ENCODE measurements at regions not wholly inside any gene's neighbourhood (a gene's known extent, or its start where the extent isn't known, plus 50 kb on each side); places are given as distances from the start of the nearest gene placed in this dataset.
"Not testable (repeated sequence)": the region's sequence is repeated elsewhere in the genome, so short reads cannot be mapped to it uniquely, and the experiment has no call there.

- Histone ChIP-seq H3K27ac (no peak overlapping the region), H3K36me3 (no peaks in the 10 kb centered on the region), H3K4me3 (no peak overlapping the region), H3K4me1 (no peaks in the 10 kb centered on the region), H3K27me3 (no peaks in the 10 kb centered on the region), H3K9me3 (peaks cover 9 to 10% of the 10 kb centered on the region in 2 donors)
- DNase-seq = no peak
- 83% methylated on average over 3 of the region's 3 CpGs for WGBS, 2 donors (ENCODE audit: low coverage in 1 of 2)
- intact Hi-C loops (cut with DNase I; ENCODE audit: low total_unique reads) (no loop called here), in situ Hi-C loops (cut with MboI; ENCODE audit: low pct_ligation_motif_present in 1 of 4, low pct_unique_long_range_greater_than_20kb in 1 of 4, low sequenced_read_pairs in 3 of 4) (no loop called here)
- TF ChIP-seq POLR2A (IDR thresholded peaks at IDR 0.05) = no peak
- TF ChIP-seq EP300 (IDR thresholded peaks at IDR 0.05; ENCODE audit: low read depth) = no peak
- TF ChIP-seq POLR2AphosphoS5 (IDR thresholded peaks at IDR 0.05) = no peak
- TF ChIP-seq CTCF (IDR thresholded peaks at IDR 0.05) = no peak
These were observed 244.4 kb downstream of the DAD1 start for GRCh38 chr14:22344673-22345072.

GRCh38 chr14:22344209-22344608 lies 244.8 kb downstream of the DAD1 start:
- H3K27ac ChIP-seq; H3K4me3 ChIP-seq; intact Hi-C loops (cut with DNase I; ENCODE audit: low total_unique reads); H3K27me3 ChIP-seq; in situ Hi-C loops (cut with MboI; ENCODE audit: low pct_ligation_motif_present in 1 of 4, low pct_unique_long_range_greater_than_20kb in 1 of 4, low sequenced_read_pairs in 3 of 4); DNase-seq; H3K9me3 ChIP-seq; H3K36me3 ChIP-seq; H3K4me1 ChIP-seq: not testable (repeated sequence)
- WGBS, 2 donors (ENCODE audit: low coverage in 1 of 2) = 69 to 90% methylated on average over 3 to 4 of the region's 4 CpGs

GRCh38 chr14:22341049-22341448 lies 248.0 kb downstream of the DAD1 start:
- 75 to 86% methylated on average over 3 of the region's 3 CpGs for WGBS, 2 donors (ENCODE audit: low coverage in 1 of 2)
- peaks cover 9 to 10% of the 10 kb centered on the region in 2 donors for H3K9me3 ChIP-seq
- intact Hi-C loops (cut with DNase I; ENCODE audit: low total_unique reads) (no loop called here), in situ Hi-C loops (cut with MboI; ENCODE audit: low pct_ligation_motif_present in 1 of 4, low pct_unique_long_range_greater_than_20kb in 1 of 4, low sequenced_read_pairs in 3 of 4) (no loop called here)
- TF ChIP-seq EP300 (IDR thresholded peaks at IDR 0.05; ENCODE audit: low read depth) (no peak), POLR2AphosphoS5 (IDR thresholded peaks at IDR 0.05) (no peak), POLR2A (IDR thresholded peaks at IDR 0.05) (no peak), CTCF (IDR thresholded peaks at IDR 0.05) (no peak)
- H3K4me1 ChIP-seq = no peaks in the 10 kb centered on the region
- H3K4me3 ChIP-seq = no peak overlapping the region
- H3K36me3 ChIP-seq = no peaks in the 10 kb centered on the region
- peak overlapping the region in 1 of 4 donors; percentile 35 for H3K27ac ChIP-seq
- no peaks in the 10 kb centered on the region for H3K27me3 ChIP-seq
- DNase-seq = no peak

- peaks cover 3 to 7% of the 10 kb centered on the region in 2 donors for H3K9me3 ChIP-seq
- H3K36me3 ChIP-seq = no peaks in the 10 kb centered on the region
- H3K4me3 ChIP-seq = no peak overlapping the region
- no peaks in the 10 kb centered on the region for H3K27me3 ChIP-seq
- H3K4me1 ChIP-seq = peaks cover 0 to 1% (median under 1%) of the 10 kb centered on the region in 4 donors
- intact Hi-C loops (cut with DNase I; ENCODE audit: low total_unique reads) = no loop called here
- H3K27ac ChIP-seq = peak overlapping the region; percentile 37 to 69 (median 66)
- in situ Hi-C loops (cut with MboI; ENCODE audit: low pct_ligation_motif_present in 1 of 4, low pct_unique_long_range_greater_than_20kb in 1 of 4, low sequenced_read_pairs in 3 of 4) = no loop called here
- peak; percentile 67 for DNase-seq
- WGBS, 2 donors (ENCODE audit: low coverage in 1 of 2) = 62 to 63% methylated on average over 8 of the region's 8 CpGs
- TF ChIP-seq POLR2AphosphoS5 (IDR thresholded peaks at IDR 0.05) (peak; percentile 27 to 68 (median 36)), POLR2A (IDR thresholded peaks at IDR 0.05) (no peak)
These were observed 249.9 kb downstream of the DAD1 start for GRCh38 chr14:22338917-22339715.

GRCh38 chr14:22338381-22338780 lies 250.6 kb downstream of the DAD1 start:
- H3K27me3 ChIP-seq = no peaks in the 10 kb centered on the region
- peaks cover 0 to 8% (median 5%) of the 10 kb centered on the region in 4 donors for H3K4me1 ChIP-seq
- in situ Hi-C loops (cut with MboI; ENCODE audit: low pct_ligation_motif_present in 1 of 4, low pct_unique_long_range_greater_than_20kb in 1 of 4, low sequenced_read_pairs in 3 of 4) = no loop called here
- no peak for TF ChIP-seq CTCF (IDR thresholded peaks at IDR 0.05)
- TF ChIP-seq POLR2A (IDR thresholded peaks at IDR 0.05) = no peak
- no peak for TF ChIP-seq POLR2AphosphoS5 (IDR thresholded peaks at IDR 0.05)
- no peak for TF ChIP-seq EP300 (IDR thresholded peaks at IDR 0.05; ENCODE audit: low read depth)
- DNase-seq = no peak
- intact Hi-C loops (cut with DNase I; ENCODE audit: low total_unique reads) = no loop called here
- H3K36me3 ChIP-seq = no peaks in the 10 kb centered on the region
- H3K27ac ChIP-seq = peak overlapping the region; percentile 37 to 69 (median 66)
- no peak overlapping the region for H3K4me3 ChIP-seq
- peaks cover 1 to 3% of the 10 kb centered on the region in 2 donors for H3K9me3 ChIP-seq
- 81% methylated on average over 5 of the region's 5 CpGs; no CpG with 5 or more reads in 1 of the 2 donors for WGBS, 2 donors (ENCODE audit: low coverage in 1 of 2)
